ENCODE measurements at regions not wholly inside any gene's neighbourhood (a gene's known extent, or its start where the extent isn't known, plus 50 kb on each side); places are given as distances from the start of the nearest gene placed in this dataset.

- Mint-ChIP-seq H3K36me3 (peaks cover 8% of the 10 kb centered on the region), H3K4me3 (peak overlapping the region; percentile 76), H3K27ac (peak overlapping the region; percentile 89), H3K4me1 (ENCODE audit: unreplicated experiment) (peaks cover 29% of the 10 kb centered on the region), H3K27me3 (no peaks in the 10 kb centered on the region), H3K9me3 (no peaks in the 10 kb centered on the region)
- TF ChIP-seq CTCF (conservative IDR thresholded peaks at IDR 0.05) = no peak
- no peak for DNase-seq (ENCODE audit: extremely low spot score, unreplicated experiment)
These were observed 87.8 kb downstream of the PLEKHG1 start for GRCh38 chr6:150687508-150687907.

DNA sequence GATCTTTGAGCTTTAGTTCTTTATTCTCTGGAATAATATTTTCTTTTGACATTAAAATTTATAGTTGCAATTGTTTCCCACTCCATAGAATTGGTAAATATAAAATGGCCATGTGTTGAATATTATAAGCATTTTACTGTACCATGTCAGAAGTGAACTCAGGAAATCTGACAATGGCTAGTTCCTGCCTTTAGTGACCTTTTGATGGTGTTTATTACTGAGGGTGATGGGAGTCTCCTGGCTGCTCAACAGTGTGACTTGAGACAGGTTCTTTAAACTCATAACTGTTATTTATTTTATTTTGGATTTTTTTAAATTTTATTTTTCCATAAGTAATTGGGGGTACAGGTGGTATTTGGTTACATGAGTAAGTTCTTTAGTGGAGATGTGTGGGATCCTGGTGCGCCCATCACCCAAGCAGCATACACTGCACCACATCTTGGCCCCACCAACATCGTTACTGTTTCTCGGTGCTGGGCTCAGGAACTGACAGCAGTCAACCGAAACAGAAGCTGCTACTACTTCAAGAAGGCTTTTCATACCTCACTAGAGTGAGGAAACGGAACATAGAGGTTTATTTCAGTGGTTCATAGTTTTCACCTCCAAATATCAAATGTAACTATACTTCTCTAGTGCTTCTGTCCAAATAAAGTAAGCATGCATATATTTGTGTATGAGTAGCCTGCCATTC, 90.4 kb downstream of the PLEKHG1 start:
- Mint-ChIP-seq H3K4me1 (ENCODE audit: unreplicated experiment) (peaks cover 35% of the 10 kb centered on the region), H3K9me3 (no peaks in the 10 kb centered on the region), H3K4me3 (no peak overlapping the region), H3K36me3 (peaks cover 6% of the 10 kb centered on the region), H3K27me3 (no peaks in the 10 kb centered on the region), H3K27ac (no peak overlapping the region)
- no peak for DNase-seq (ENCODE audit: extremely low spot score, unreplicated experiment)
- TF ChIP-seq CTCF (conservative IDR thresholded peaks at IDR 0.05) = no peak

GRCh38 chr6:150690681-150691080, 91.0 kb downstream of the PLEKHG1 start:
- H3K27ac Mint-ChIP-seq = no peak overlapping the region
- H3K4me3 Mint-ChIP-seq = no peak overlapping the region
- H3K4me1 Mint-ChIP-seq (ENCODE audit: unreplicated experiment) = peaks cover 38% of the 10 kb centered on the region

GRCh38 chr6:150691463-150691862, 91.8 kb downstream of the PLEKHG1 start:
- peaks cover 6% of the 10 kb centered on the region for H3K36me3 Mint-ChIP-seq
- peak overlapping the region; percentile 79 for H3K27ac Mint-ChIP-seq
- TF ChIP-seq CTCF (conservative IDR thresholded peaks at IDR 0.05) = no peak
- H3K27me3 Mint-ChIP-seq = no peaks in the 10 kb centered on the region
- H3K9me3 Mint-ChIP-seq = no peaks in the 10 kb centered on the region
- no peak overlapping the region for H3K4me3 Mint-ChIP-seq
- DNase-seq (ENCODE audit: extremely low spot score, unreplicated experiment) = no peak
- H3K4me1 Mint-ChIP-seq (ENCODE audit: unreplicated experiment) = peaks cover 42% of the 10 kb centered on the region

More at GRCh38 chr6:150690681-150691080, 91.0 kb downstream of the PLEKHG1 start:
- DNase-seq (ENCODE audit: extremely low spot score, unreplicated experiment) = no peak
- H3K27me3 Mint-ChIP-seq = no peaks in the 10 kb centered on the region
- no peaks in the 10 kb centered on the region for H3K9me3 Mint-ChIP-seq
- peaks cover 6% of the 10 kb centered on the region for H3K36me3 Mint-ChIP-seq
- TF ChIP-seq CTCF (conservative IDR thresholded peaks at IDR 0.05) = no peak

DNA sequence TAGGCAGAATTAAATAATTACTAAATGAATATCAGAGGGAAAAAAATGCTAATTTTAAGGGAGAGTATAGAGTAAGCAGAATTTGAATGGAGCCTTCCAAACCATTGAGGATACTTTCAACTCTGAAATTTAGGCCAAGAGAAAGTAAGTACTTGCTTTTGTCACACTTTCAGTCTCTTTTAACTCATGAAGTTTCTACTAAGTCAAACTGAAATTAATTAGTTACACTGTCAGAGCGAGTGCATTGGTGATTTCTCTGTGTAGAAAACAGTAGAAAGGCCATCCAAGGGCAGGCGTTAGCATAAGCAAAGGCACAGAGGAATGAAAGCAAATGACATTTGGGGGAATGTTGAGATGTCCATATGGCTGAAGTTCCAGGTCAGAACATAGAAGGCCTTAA, 92.9 kb downstream of the PLEKHG1 start:
- Mint-ChIP-seq H3K27ac (no peak overlapping the region), H3K9me3 (no peaks in the 10 kb centered on the region), H3K4me1 (ENCODE audit: unreplicated experiment) (peaks cover 32% of the 10 kb centered on the region), H3K27me3 (no peaks in the 10 kb centered on the region), H3K4me3 (no peak overlapping the region), H3K36me3 (peaks cover 6% of the 10 kb centered on the region)
- no peak for DNase-seq (ENCODE audit: extremely low spot score, unreplicated experiment)
- TF ChIP-seq CTCF (conservative IDR thresholded peaks at IDR 0.05) = no peak
